ENCODE measurements at regions not wholly inside any gene's neighbourhood (a gene's known extent, or its start where the extent isn't known, plus 50 kb on each side); places are given as distances from the start of the nearest gene placed in this dataset.

DNA sequence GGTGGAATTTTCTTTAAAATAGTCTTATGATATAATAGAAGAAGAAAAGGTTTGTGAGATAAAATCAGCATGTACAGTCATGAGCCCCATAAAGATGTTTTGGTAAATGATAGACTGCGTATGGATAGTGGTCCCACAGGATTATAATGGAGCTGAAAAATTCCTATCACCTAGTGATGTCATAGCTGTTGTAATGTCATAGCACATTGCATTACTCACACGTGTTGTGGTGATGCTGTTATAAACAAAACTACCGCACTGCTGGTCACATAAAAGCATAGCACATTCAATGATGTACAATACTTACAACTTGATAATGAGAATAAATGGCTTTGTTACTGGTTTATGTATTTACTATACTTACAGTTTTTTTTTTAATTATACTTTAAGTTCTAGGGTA lies 715.2 kb upstream of the HTR2C start:
- H3K4me3 ChIP-seq (ENCODE audit: low read length): no peak overlapping the region
- DNase-seq (ENCODE audit: low read depth): no peak
- TF ChIP-seq, protein P1, sequence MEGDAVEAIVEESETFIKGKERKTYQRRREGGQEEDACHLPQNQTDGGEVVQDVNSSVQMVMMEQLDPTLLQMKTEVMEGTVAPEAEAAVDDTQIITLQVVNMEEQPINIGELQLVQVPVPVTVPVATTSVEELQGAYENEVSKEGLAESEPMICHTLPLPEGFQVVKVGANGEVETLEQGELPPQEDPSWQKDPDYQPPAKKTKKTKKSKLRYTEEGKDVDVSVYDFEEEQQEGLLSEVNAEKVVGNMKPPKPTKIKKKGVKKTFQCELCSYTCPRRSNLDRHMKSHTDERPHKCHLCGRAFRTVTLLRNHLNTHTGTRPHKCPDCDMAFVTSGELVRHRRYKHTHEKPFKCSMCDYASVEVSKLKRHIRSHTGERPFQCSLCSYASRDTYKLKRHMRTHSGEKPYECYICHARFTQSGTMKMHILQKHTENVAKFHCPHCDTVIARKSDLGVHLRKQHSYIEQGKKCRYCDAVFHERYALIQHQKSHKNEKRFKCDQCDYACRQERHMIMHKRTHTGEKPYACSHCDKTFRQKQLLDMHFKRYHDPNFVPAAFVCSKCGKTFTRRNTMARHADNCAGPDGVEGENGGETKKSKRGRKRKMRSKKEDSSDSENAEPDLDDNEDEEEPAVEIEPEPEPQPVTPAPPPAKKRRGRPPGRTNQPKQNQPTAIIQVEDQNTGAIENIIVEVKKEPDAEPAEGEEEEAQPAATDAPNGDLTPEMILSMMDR (conservative IDR thresholded peaks at IDR 0.05; ENCODE audit: low read length): no peak

DNA sequence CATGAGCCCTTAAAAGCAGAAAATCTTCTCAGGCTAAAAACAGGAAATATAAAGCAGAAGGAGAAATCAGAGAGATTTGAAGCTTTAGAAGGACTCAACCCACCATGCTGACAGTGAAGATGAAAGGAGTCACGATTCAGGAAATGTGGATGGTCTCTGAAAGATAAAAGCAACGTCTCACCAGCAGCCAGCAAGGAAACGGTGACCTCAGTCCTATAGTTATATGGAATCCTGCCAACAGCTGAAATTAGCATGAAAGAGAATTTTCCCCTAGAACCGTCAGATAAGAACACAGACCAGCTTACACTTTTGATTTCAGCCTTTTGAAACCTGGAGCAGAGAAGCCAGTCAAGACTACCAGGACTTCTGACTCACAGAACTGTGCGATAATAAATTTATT lies 715.7 kb upstream of the HTR2C start:
- DNase-seq (ENCODE audit: low read depth): no peak
- H3K4me3 ChIP-seq (ENCODE audit: low read length): no peak overlapping the region
- TF ChIP-seq, protein P1 (conservative IDR thresholded peaks at IDR 0.05; ENCODE audit: low read length): no peak

DNA sequence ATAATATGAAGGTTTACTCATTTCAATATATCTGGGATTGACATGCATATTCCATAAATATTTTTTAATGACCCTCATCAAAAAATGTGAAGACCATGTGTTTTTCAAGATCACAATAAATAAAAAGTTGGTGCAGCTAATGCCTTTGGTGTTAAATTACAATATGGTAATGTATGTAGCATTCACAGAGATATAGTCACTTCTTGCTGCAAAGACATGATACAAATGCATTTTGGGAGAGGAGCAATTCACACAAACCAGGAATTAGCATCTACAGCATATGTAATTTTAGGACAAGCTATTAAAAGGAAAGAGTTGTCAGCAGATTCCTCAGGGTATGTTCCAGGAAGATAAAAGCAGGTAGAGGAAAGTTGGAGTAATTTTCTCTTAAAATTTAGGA lies 734.5 kb upstream of the HTR2C start:
- no peak overlapping the region for H3K4me3 ChIP-seq (ENCODE audit: low read length)
- DNase-seq (ENCODE audit: low read depth): no peak
- TF ChIP-seq, protein P1 (conservative IDR thresholded peaks at IDR 0.05; ENCODE audit: low read length): no peak

DNA sequence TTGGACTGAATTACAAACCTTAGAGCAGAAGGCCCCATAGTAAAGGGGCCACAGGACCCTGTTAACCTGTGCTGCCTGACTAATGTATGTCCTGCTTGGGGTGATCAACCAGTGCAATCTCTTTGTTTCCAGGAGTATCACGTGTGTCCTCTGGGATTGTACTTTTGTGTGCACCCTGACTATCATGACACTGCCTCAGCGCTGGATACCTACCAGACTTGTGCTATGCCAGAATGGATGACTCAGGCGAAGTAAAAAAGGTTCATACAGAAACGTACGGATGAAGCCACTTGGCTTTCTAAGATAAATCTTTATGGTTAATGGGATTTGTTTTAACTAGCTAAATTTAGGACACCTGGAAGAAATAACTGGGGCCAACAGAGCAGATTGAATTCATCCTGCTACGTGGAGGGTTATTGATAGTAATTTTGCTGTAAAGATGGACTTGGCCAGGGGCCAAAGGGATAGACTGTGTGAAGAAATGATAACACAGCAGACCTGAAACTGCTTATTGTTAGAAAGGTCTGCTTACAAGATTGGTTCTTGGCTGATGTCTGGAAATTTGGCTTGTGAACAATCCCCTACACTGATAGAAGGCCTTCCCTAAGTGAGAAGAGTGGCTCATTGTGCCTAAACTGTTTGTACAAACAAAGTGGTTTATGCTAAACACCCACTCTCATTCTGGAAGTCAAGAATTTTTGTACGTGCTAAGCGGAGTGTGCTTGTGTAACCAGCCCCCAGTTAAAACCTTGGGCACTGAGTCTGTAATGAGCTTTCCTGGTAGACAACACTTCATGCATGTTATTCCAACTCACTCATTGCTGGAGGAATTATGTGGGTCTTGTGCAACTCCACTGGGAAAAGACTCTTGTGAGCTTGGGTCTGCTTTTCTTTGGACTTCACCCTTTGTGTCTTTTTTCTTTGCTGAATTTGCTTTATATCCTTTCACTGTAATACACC lies 750.5 kb upstream of the HTR2C start:
- TF ChIP-seq, protein P1 (conservative IDR thresholded peaks at IDR 0.05; ENCODE audit: low read length): no peak
- H3K4me3 ChIP-seq (ENCODE audit: low read length): no peak overlapping the region
- DNase-seq (ENCODE audit: low read depth): no peak

DNA sequence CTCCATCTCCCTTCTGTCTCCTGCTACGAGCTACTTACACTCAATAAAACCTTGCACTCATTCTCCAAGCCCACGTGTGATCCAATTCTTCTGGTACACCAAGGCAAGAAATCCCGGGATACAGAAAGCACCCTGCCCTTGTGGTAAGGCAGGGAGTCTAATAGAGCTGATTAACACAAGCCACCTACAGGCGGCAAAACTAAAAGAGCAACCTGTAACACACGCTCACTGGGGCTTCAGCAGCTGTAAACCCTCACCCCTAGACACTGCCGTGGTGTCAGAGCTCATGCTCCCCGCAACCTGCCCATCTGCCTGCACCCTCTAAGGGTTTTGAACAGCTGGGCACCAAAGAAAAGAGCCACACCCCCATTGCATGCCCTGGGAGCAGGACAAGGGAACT lies 755.4 kb upstream of the HTR2C start:
- H3K4me3 ChIP-seq (ENCODE audit: low read length): no peak overlapping the region
- TF ChIP-seq, protein P1 (conservative IDR thresholded peaks at IDR 0.05; ENCODE audit: low read length): no peak

DNA sequence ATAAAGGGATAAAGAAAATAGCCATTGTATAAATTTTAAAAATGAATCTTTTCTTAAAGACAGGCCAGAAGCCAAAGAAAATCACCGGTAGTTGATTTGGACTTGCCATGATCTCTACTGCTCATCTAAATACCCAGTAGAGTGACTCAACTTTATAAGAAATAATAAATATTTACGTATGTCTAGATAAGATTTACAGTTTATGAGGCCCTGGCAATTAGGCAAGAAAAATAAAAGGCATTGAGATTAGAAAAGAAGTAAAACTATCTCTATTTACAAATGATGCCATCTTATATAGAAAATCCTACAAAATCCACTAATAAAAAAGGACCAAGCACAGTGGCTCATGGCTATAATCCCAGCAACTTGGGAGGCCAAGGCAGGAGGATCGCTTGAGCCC lies 765.5 kb upstream of the HTR2C start:
- no peak overlapping the region for H3K4me3 ChIP-seq (ENCODE audit: low read length)
- DNase-seq (ENCODE audit: low read depth): no peak
- TF ChIP-seq, protein P1 (conservative IDR thresholded peaks at IDR 0.05; ENCODE audit: low read length): no peak

More for the DNA sequence above, 755.4 kb upstream of the HTR2C start:
- no peak for DNase-seq (ENCODE audit: low read depth)

DNA sequence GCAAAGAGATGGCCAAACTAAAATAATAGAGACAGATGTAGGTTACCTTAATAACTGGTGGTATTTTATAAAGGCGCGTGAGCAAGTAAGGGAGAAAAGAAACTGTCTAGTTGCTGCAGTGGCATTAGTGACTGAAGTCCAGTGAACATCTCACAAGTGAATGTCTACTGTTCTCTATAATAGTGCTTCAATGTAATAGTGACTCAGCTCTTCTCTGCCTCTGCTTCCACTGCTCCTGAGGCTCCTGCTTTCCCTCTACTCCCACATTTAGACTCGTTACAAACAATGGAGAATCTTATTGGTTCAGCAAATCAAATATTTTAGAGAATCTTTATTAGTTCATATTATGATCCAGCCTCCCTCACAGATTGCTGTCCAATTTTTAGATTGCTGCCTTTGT lies 779.1 kb upstream of the HTR2C start:
- H3K4me3 ChIP-seq (ENCODE audit: low read length): no peak overlapping the region
- TF ChIP-seq, protein P1 (conservative IDR thresholded peaks at IDR 0.05; ENCODE audit: low read length): no peak
- no peak for DNase-seq (ENCODE audit: low read depth)
